GM20000 (cell line): ENCODE measurements at regions not wholly inside any gene's neighbourhood (a gene's known extent, or its start where the extent isn't known, plus 50 kb on each side); places are given as distances from the start of the nearest gene placed in this dataset.

ENCODE experiments used
- DNase-seq: peaks from one replicate; pipeline ENCODE4 v3.0.0; 2012; ENCODE audit warnings: low spot score
- CTCF ChIP-seq: IDR thresholded peaks from 2 replicates; pipeline ENCODE4 v1.5.1; 2012; ENCODE audit warnings: mild to moderate bottlenecking, control low read depth; ENCODE audit errors: extremely low read depth, missing control alignments

- DNase-seq, result no peak
- TF ChIP-seq CTCF, result no peak
Measured at GRCh38 chr12:43057566-43057965, 468.0 kb upstream of the PRICKLE1 start.

GRCh38 chr12:43054085-43054484, 464.5 kb upstream of the PRICKLE1 start:
- TF ChIP-seq CTCF, result no peak
- DNase-seq, result no peak

- no peak for DNase-seq
- TF ChIP-seq CTCF, result no peak
Measured at GRCh38 chr12:43052441-43052840, 462.9 kb upstream of the PRICKLE1 start.

- DNase-seq, result no peak
- TF ChIP-seq CTCF, result no peak
Measured at GRCh38 chr12:43044241-43044640, 454.7 kb upstream of the PRICKLE1 start.

GRCh38 chr12:43038991-43039390, 449.4 kb upstream of the PRICKLE1 start:
- TF ChIP-seq CTCF, result no peak
- DNase-seq, result no peak

DNA sequence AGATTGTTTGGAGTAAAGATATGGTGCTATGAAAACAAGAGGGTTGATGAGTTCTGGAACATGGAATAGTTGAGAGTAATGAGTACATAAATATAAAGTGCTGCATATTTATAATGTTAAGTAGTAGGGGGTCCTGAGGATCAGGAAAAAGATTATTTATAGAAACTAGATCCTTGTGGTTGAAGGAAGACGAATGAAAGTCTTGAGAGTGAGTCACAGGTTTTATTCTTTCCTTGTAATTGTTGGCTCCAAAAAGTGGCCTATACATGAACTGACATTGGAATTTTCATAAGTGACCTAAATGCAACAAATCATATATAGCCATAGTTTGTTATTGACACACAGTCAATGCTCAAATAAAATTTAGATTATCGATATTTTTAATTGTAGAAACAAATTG, 440.4 kb upstream of the PRICKLE1 start:
- no peak for DNase-seq
- TF ChIP-seq CTCF, result no peak

DNA sequence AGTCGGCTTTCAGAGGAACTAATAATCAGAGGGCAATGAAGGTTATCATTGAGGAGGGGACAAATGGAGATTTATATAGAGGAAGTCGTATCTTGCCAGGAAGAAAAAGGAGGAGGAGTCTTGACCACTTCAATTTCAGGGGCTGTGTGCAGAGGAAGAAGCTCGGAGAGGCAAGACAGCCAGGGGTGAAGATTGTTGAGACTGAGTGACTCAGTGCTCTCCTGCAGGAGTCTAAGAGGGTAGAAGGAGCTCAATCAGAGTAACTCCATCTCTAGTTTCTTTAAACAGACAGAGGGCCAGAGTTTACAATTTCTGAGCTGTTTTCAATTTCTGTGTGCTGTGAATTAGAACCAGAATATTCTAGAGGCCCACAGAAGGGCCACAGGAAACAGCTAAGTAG, 439.3 kb upstream of the PRICKLE1 start:
- DNase-seq, result no peak
- no peak for TF ChIP-seq CTCF
